ENCODE measurements at regions not wholly inside any gene's neighbourhood (a gene's known extent, or its start where the extent isn't known, plus 50 kb on each side); places are given as distances from the start of the nearest gene placed in this dataset.

- peak; percentile 87 for DNase-seq
Measured at GRCh38 chr6:113315165-113315564, 542.0 kb upstream of the MARCKS start.

GRCh38 chr6:113315879-113316278, 541.3 kb upstream of the MARCKS start:
- peak; percentile 47 for DNase-seq

- DNase-seq: no peak
Measured at GRCh38 chr6:113317442-113317841, 539.7 kb upstream of the MARCKS start.

- DNase-seq: no peak
Measured at GRCh38 chr6:113317891-113318574, 539.1 kb upstream of the MARCKS start.

GRCh38 chr6:113318575-113318917, 538.6 kb upstream of the MARCKS start:
- no peak for DNase-seq

GRCh38 chr6:113320653-113321052, 536.5 kb upstream of the MARCKS start:
- no peak for DNase-seq

GRCh38 chr6:113326781-113327180, 530.4 kb upstream of the MARCKS start:
- DNase-seq: no peak

- DNase-seq: peak; percentile 51
Measured at GRCh38 chr6:113328886-113329381, 528.2 kb upstream of the MARCKS start.

GRCh38 chr6:113329942-113330635, 527.1 kb upstream of the MARCKS start:
- no peak for DNase-seq

- no peak for DNase-seq
Measured at GRCh38 chr6:113330636-113330946, 526.6 kb upstream of the MARCKS start.

GRCh38 chr6:113331021-113331420, 526.1 kb upstream of the MARCKS start:
- DNase-seq: no peak

- DNase-seq: no peak
Measured at GRCh38 chr6:113338644-113339043, 518.5 kb upstream of the MARCKS start.

GRCh38 chr6:113339209-113339608, 517.9 kb upstream of the MARCKS start:
- DNase-seq: no peak

GRCh38 chr6:113340371-113340770, 516.8 kb upstream of the MARCKS start:
- DNase-seq: no peak

GRCh38 chr6:113343940-113344339, 513.2 kb upstream of the MARCKS start:
- no peak for DNase-seq

GRCh38 chr6:113344969-113345368, 512.2 kb upstream of the MARCKS start:
- peak; percentile 61 for DNase-seq

GRCh38 chr6:113347436-113347835, 509.7 kb upstream of the MARCKS start:
- DNase-seq: peak; percentile 79

GRCh38 chr6:113350461-113350860, 506.7 kb upstream of the MARCKS start:
- no peak for DNase-seq

GRCh38 chr6:113351173-113351834, 505.8 kb upstream of the MARCKS start:
- DNase-seq: peak; percentile 95

GRCh38 chr6:113352029-113352801, 504.9 kb upstream of the MARCKS start:
- peak; percentile 91 for DNase-seq

GRCh38 chr6:113352831-113353230, 504.3 kb upstream of the MARCKS start:
- no peak for DNase-seq

- peak; percentile 69 for DNase-seq
Measured at GRCh38 chr6:113353392-113353791, 503.8 kb upstream of the MARCKS start.

All from fibroblast of skin of scalp (primary cell).